GM19043 (cell line): ENCODE measurements at regions not wholly inside any gene's neighbourhood (a gene's known extent, or its start where the extent isn't known, plus 50 kb on each side); places are given as distances from the start of the nearest gene placed in this dataset.
"Not testable (repeated sequence)": the region's sequence is repeated elsewhere in the genome, so short reads cannot be mapped to it uniquely, and the experiment has no call there.

Experiments
- ATAC-seq: cut with Tn5 transposase; IDR thresholded peaks from one replicate; pipeline ENCODE4 v1.9.1; 2021; ENCODE audit warnings: low read depth; ENCODE audit not compliant: unreplicated experiment

- no peak for ATAC-seq
Observed at GRCh38 chr6:141884850-141885249, 247.9 kb upstream of the GJE1 start.

- ATAC-seq, result no peak
Observed at GRCh38 chr6:141878686-141879085, 254.0 kb upstream of the GJE1 start.

- ATAC-seq, result no peak
Observed at GRCh38 chr6:141877275-141877983, 255.3 kb upstream of the GJE1 start.

GRCh38 chr6:141874930-141875602 lies 257.7 kb upstream of the GJE1 start:
- ATAC-seq, result no peak

- not testable (repeated sequence) for ATAC-seq
Observed at GRCh38 chr6:141869509-141869908, 263.2 kb upstream of the GJE1 start.

GRCh38 chr6:141867767-141868166 lies 265.0 kb upstream of the GJE1 start:
- ATAC-seq, result no peak

GRCh38 chr6:141866731-141867497 lies 265.8 kb upstream of the GJE1 start:
- no peak for ATAC-seq

- ATAC-seq, result no peak
Observed at GRCh38 chr6:141851063-141851462, 281.7 kb upstream of the GJE1 start.

GRCh38 chr6:141848029-141848890 lies 284.5 kb upstream of the GJE1 start:
- no peak for ATAC-seq

GRCh38 chr6:141846639-141847038 lies 286.1 kb upstream of the GJE1 start:
- no peak for ATAC-seq

GRCh38 chr6:141843178-141843834 lies 289.4 kb upstream of the GJE1 start:
- no peak for ATAC-seq

- no peak for ATAC-seq
Observed at GRCh38 chr6:141833001-141833655, 299.6 kb upstream of the GJE1 start.

GRCh38 chr6:141830530-141830929 lies 302.2 kb upstream of the GJE1 start:
- no peak for ATAC-seq

GRCh38 chr6:141829566-141830360 lies 303.0 kb upstream of the GJE1 start:
- no peak for ATAC-seq

- no peak for ATAC-seq
Observed at GRCh38 chr6:141824350-141824749, 308.4 kb upstream of the GJE1 start.

- ATAC-seq, result not testable (repeated sequence)
Observed at GRCh38 chr6:141815039-141815438, 317.7 kb upstream of the GJE1 start.

- ATAC-seq, result no peak
Observed at GRCh38 chr6:141809901-141810300, 322.8 kb upstream of the GJE1 start.

GRCh38 chr6:141808662-141809061 lies 324.1 kb upstream of the GJE1 start:
- ATAC-seq, result no peak

GRCh38 chr6:141800973-141801372 lies 331.8 kb upstream of the GJE1 start:
- ATAC-seq, result not testable (repeated sequence)
